NCI-H2029 (cell line): ENCODE measurements at regions not wholly inside any gene's neighbourhood (a gene's known extent, or its start where the extent isn't known, plus 50 kb on each side); places are given as distances from the start of the nearest gene placed in this dataset.
"Not testable (repeated sequence)": the region's sequence is repeated elsewhere in the genome, so short reads cannot be mapped to it uniquely, and the experiment has no call there.

ENCODE experiments used
- DNase-seq: peaks from one replicate; lab custom pipeline; 2025; lab: John Stamatoyannopoulos, UW

- DNase-seq = no peak
These were observed 72.5 kb downstream of the FAM50B start for GRCh38 chr6:3921663-3922062.

GRCh38 chr6:3922619-3923018 is 73.4 kb downstream of the FAM50B start:
- DNase-seq = not testable (repeated sequence)

GRCh38 chr6:3925223-3926149 is 76.3 kb downstream of the FAM50B start:
- DNase-seq = peak; percentile 7

GRCh38 chr6:3926150-3926482 is 76.9 kb downstream of the FAM50B start:
- no peak for DNase-seq

GRCh38 chr6:3928111-3928510 is 78.9 kb downstream of the FAM50B start:
- no peak for DNase-seq

GRCh38 chr6:3929281-3929798 is 80.2 kb downstream of the FAM50B start:
- DNase-seq = no peak

GRCh38 chr6:3937438-3937837 is 88.3 kb downstream of the FAM50B start:
- DNase-seq = no peak

- DNase-seq = no peak
These were observed 89.7 kb downstream of the FAM50B start for GRCh38 chr6:3938715-3939367.

GRCh38 chr6:3939368-3939958 is 90.3 kb downstream of the FAM50B start:
- DNase-seq = no peak

- no peak for DNase-seq
These were observed 90.8 kb downstream of the FAM50B start for GRCh38 chr6:3939964-3940363.

GRCh38 chr6:3940703-3941102 is 91.5 kb downstream of the FAM50B start:
- no peak for DNase-seq

- DNase-seq = no peak
These were observed 94.2 kb downstream of the FAM50B start for GRCh38 chr6:3943331-3943765.

- no peak for DNase-seq
These were observed 95.1 kb downstream of the FAM50B start for GRCh38 chr6:3944246-3944645.

- DNase-seq = no peak
These were observed 97.6 kb downstream of the FAM50B start for GRCh38 chr6:3946778-3947177.

- no peak for DNase-seq
These were observed 99.7 kb downstream of the FAM50B start for GRCh38 chr6:3948866-3949265.

GRCh38 chr6:3949521-3949920 is 100.3 kb downstream of the FAM50B start:
- DNase-seq = no peak

- no peak for DNase-seq
These were observed 106.9 kb downstream of the FAM50B start for GRCh38 chr6:3956054-3956453.

- no peak for DNase-seq
These were observed 108.1 kb downstream of the FAM50B start for GRCh38 chr6:3957321-3957720.

GRCh38 chr6:3958255-3958654 is 109.1 kb downstream of the FAM50B start:
- DNase-seq = no peak

- DNase-seq = no peak
These were observed 110.2 kb downstream of the FAM50B start for GRCh38 chr6:3959385-3959784.

GRCh38 chr6:3960754-3961361 is 111.7 kb downstream of the FAM50B start:
- no peak for DNase-seq

GRCh38 chr6:3961581-3962215 is 112.5 kb downstream of the FAM50B start:
- DNase-seq = no peak
